K562 (cell line): ENCODE measurements at regions not wholly inside any gene's neighbourhood (a gene's known extent, or its start where the extent isn't known, plus 50 kb on each side); places are given as distances from the start of the nearest gene placed in this dataset.

ENCODE experiments used
- BACH1 ChIP-seq: fragments of 200-800 bp; sonication (Bioruptor generic); IDR thresholded peaks from 2 replicates; pipeline ENCODE4 v1.6.1; 2016; ENCODE audit warnings: missing genetic modification characterization, missing compliant biosample characterization
- C11orf30 ChIP-seq: fragments of 450-650 bp; IDR thresholded peaks from 2 replicates; pipeline ENCODE4 v1.6.1; 2016; ENCODE audit warnings: low read depth, mild to moderate bottlenecking
- EHMT2 ChIP-seq: fragments of 450-650 bp; IDR thresholded peaks from 2 replicates; pipeline ENCODE4 v1.6.1; 2018; ENCODE audit warnings: antibody characterized with exemption
- FOSL1 ChIP-seq: fragments of 200-800 bp; sonication (Bioruptor generic); conservative IDR thresholded peaks from 2 replicates; pipeline ENCODE4 v1.6.1; 2016; ENCODE audit warnings: missing genetic modification characterization, missing compliant biosample characterization
- GTF2A2 ChIP-seq: IDR thresholded peaks from 2 replicates; pipeline ENCODE4 v1.6.1; 2016; ENCODE audit warnings: mild to moderate bottlenecking, missing genetic modification characterization, missing compliant biosample characterization
- HINFP ChIP-seq: fragments of 450-650 bp; conservative IDR thresholded peaks from 2 replicates; pipeline ENCODE4 v1.6.1; 2016; ENCODE audit warnings: missing genetic modification characterization, low read depth, mild to moderate bottlenecking, control low read depth, missing compliant biosample characterization
- KLF1 ChIP-seq: fragments of 450-650 bp; IDR thresholded peaks from 2 replicates; pipeline ENCODE4 v1.6.1; 2016; ENCODE audit warnings: missing genetic modification characterization, missing compliant biosample characterization
- MEF2D ChIP-seq: conservative IDR thresholded peaks from 2 replicates; pipeline ENCODE4 v1.6.1; 2016; ENCODE audit warnings: low read depth, missing genetic modification characterization, missing compliant biosample characterization
- NFE2L1 ChIP-seq: fragments of 450-650 bp; IDR thresholded peaks from 2 replicates; pipeline ENCODE4 v1.6.1; 2016; ENCODE audit warnings: missing genetic modification characterization, low read depth, mild to moderate bottlenecking, missing compliant biosample characterization, moderate library complexity, borderline replicate concordance
- NFIC ChIP-seq: fragments of 450-650 bp; IDR thresholded peaks from 2 replicates; pipeline ENCODE4 v1.6.1; 2017; ENCODE audit warnings: mild to moderate bottlenecking, inconsistent platforms
- PTRF ChIP-seq: fragments of 450-650 bp; IDR thresholded peaks from 2 replicates; pipeline ENCODE4 v1.6.1; 2016; ENCODE audit warnings: mild to moderate bottlenecking, missing genetic modification characterization, missing compliant biosample characterization
- SMAD3 ChIP-seq: fragments of 450-650 bp; formaldehyde crosslinking; conservative IDR thresholded peaks from 2 replicates; pipeline ENCODE4 v1.4.0; 2020; ENCODE audit warnings: mild to moderate bottlenecking
- TEAD1 ChIP-seq, 2 experiments: fragments of 450-650 bp in 1 of 2; sonication (generic) in 1 of 2; formaldehyde crosslinking; IDR thresholded peaks; 2 replicates each; pipeline versions ENCODE4 v1.4.0 to v1.8.0; 2020 to 2022; ENCODE audit warnings: mild to moderate bottlenecking in 2 of 2, missing genetic modification reagents in 1 of 2
- ZNF197 ChIP-seq: fragments of 200-800 bp; sonication (Bioruptor generic); IDR thresholded peaks from 2 replicates; pipeline ENCODE4 v1.6.1; 2016; ENCODE audit warnings: low read depth, missing genetic modification characterization, missing compliant biosample characterization
- ZNF583 ChIP-seq: fragments of 250-450 bp; sonication (Bioruptor Pico); IDR thresholded peaks from 2 replicates; pipeline ENCODE4 v1.4.0; 2020
- ZNF644 ChIP-seq: fragments of 200-800 bp; sonication (Bioruptor generic); IDR thresholded peaks from 2 replicates; pipeline ENCODE4 v1.6.1; 2016; ENCODE audit warnings: low read depth, missing genetic modification characterization, missing compliant biosample characterization
- ZSCAN29 ChIP-seq: fragments of 450-650 bp; IDR thresholded peaks from 2 replicates; pipeline ENCODE4 v1.6.1; 2017
- TF ChIP-seq, protein P1 (sequence below): fragments of 450-650 bp; formaldehyde crosslinking; IDR thresholded peaks from 2 replicates; pipeline ENCODE4 v1.4.0; 2022; ENCODE audit warnings: missing genetic modification characterization
- TF ChIP-seq, protein P2 (sequence below): fragments of 450-650 bp; IDR thresholded peaks from 2 replicates; pipeline ENCODE4 v1.6.1; 2016; ENCODE audit warnings: antibody characterized with exemption
- TF ChIP-seq, protein P3 (sequence below): fragments of 200-800 bp; sonication (Bioruptor generic); IDR thresholded peaks from 2 replicates; pipeline ENCODE4 v1.6.1; 2017; ENCODE audit warnings: missing genetic modification characterization, missing compliant biosample characterization
- TF ChIP-seq, protein P4 (sequence below): fragments of 250-450 bp; sonication (Bioruptor Pico); IDR thresholded peaks from 2 replicates; pipeline ENCODE4 v1.8.0; 2021; ENCODE audit warnings: moderate library complexity, mild to moderate bottlenecking, inconsistent platforms

DNA sequence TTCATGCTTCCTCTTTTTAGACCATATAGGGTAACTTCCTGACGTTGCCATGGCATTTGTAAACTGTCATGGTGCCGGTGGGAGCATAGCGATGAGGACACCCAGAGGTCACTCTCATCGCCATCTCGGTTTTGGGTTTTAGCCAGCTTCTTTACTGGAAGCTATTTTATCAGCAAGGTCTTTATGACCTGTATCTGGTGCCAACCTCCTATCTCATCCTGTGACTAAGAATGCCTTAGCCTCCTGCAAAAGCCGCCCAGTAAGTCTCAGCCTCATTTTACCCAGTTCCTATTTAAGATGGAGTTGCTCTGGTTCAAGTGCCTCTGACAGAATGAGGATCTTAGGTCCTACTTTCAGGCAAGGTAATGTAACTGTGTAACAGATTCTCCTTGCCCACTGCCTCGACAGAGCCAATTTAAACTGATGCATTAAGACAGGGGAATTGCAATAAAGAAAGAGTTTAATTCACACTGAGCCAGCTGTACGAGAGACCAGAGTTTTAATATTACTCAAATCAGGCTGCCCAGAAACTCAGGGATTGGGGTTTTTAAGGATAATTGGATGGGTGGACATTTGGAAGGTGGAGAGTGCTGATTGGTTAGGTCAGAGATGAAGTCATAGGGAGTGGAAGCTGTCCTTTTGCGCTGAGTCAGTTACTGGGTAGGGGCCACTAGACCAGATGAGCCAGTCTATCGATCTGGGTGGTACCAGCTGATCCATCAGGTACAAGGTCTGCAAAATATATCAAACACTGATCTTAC is 59.9 kb upstream of the ATF7IP2 start (continued):
- TF ChIP-seq, protein P1, sequence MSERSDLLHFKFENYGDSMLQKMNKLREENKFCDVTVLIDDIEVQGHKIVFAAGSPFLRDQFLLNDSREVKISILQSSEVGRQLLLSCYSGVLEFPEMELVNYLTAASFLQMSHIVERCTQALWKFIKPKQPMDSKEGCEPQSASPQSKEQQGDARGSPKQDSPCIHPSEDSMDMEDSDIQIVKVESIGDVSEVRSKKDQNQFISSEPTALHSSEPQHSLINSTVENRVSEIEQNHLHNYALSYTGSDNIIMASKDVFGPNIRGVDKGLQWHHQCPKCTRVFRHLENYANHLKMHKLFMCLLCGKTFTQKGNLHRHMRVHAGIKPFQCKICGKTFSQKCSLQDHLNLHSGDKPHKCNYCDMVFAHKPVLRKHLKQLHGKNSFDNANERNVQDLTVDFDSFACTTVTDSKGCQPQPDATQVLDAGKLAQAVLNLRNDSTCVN: peak; percentile 80; the same call in 1 of the 2 replicates
- TF ChIP-seq, protein P2, sequence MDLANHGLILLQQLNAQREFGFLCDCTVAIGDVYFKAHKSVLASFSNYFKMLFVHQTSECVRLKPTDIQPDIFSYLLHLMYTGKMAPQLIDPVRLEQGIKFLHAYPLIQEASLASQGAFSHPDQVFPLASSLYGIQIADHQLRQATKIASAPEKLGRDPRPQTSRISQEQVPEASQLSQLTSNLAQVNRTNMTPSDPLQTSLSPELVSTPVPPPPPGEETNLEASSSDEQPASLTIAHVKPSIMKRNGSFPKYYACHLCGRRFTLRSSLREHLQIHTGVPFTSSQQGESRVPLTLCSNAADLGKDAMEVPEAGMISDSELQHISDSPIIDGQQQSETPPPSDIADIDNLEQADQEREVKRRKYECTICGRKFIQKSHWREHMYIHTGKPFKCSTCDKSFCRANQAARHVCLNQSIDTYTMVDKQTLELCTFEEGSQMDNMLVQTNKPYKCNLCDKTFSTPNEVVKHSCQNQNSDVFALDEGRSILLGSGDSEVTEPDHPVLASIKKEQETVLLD: peak; percentile 50; the same call in 1 of the 2 replicates
- TF ChIP-seq C11orf30 (peak; percentile 80), ZNF583 (CRISPR knock-in tag) (peak; percentile 95), SMAD3 (CRISPR knock-in tag) (peak; percentile 65; the same call in 1 of the 2 replicates), TEAD1 (CRISPR knock-in tag; IDR thresholded peaks at IDR 0.05) (peak in 1 of 2 experiments; percentile 88; a peak in 2 of 4 replicates), ZNF197 (peak; percentile 94), NFE2L1 (tag) (peak; percentile 56; the same call in 1 of the 2 replicates), GTF2A2 (tag) (peak; percentile 86), ZNF644 (tag) (peak; percentile 97), ZSCAN29 (no peak), EHMT2 (no peak), BACH1 (tag) (peak; percentile 94), PTRF (tag) (peak; percentile 84), FOSL1 (tag) (peak; percentile 33; the same call in 1 of the 2 replicates), NFIC (peak; percentile 64), MEF2D (tag) (peak; percentile 92), KLF1 (tag) (peak; percentile 77; the same call in 1 of the 2 replicates), HINFP (tag) (0 out of 2 replicates have a peak, but pooled peaks have one; percentile 59)
- TF ChIP-seq, protein P3, sequence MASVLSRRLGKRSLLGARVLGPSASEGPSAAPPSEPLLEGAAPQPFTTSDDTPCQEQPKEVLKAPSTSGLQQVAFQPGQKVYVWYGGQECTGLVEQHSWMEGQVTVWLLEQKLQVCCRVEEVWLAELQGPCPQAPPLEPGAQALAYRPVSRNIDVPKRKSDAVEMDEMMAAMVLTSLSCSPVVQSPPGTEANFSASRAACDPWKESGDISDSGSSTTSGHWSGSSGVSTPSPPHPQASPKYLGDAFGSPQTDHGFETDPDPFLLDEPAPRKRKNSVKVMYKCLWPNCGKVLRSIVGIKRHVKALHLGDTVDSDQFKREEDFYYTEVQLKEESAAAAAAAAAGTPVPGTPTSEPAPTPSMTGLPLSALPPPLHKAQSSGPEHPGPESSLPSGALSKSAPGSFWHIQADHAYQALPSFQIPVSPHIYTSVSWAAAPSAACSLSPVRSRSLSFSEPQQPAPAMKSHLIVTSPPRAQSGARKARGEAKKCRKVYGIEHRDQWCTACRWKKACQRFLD: peak; percentile 99
- TF ChIP-seq, protein P4, sequence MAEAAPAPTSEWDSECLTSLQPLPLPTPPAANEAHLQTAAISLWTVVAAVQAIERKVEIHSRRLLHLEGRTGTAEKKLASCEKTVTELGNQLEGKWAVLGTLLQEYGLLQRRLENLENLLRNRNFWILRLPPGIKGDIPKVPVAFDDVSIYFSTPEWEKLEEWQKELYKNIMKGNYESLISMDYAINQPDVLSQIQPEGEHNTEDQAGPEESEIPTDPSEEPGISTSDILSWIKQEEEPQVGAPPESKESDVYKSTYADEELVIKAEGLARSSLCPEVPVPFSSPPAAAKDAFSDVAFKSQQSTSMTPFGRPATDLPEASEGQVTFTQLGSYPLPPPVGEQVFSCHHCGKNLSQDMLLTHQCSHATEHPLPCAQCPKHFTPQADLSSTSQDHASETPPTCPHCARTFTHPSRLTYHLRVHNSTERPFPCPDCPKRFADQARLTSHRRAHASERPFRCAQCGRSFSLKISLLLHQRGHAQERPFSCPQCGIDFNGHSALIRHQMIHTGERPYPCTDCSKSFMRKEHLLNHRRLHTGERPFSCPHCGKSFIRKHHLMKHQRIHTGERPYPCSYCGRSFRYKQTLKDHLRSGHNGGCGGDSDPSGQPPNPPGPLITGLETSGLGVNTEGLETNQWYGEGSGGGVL (CRISPR knock-in tag): 0 out of 2 replicates have a peak, but pooled peaks have one; percentile 51
